Fibroblast of lung (primary cell): ENCODE measurements at regions not wholly inside any gene's neighbourhood (a gene's known extent, or its start where the extent isn't known, plus 50 kb on each side); places are given as distances from the start of the nearest gene placed in this dataset.

Experiments used
- EZH2 ChIP-seq: IDR thresholded peaks from 2 replicates; pipeline ENCODE4 v1.5.1; 2012; ENCODE audit warnings: low read length, control low read depth, mild to moderate bottlenecking; ENCODE audit errors: missing control alignments
- TF ChIP-seq, protein P1 (sequence below), 2 donors: IDR thresholded peaks in 1 of 2; conservative IDR thresholded peaks in 1 of 2; 1 replicate in 1 of 2; 2 replicates in 1 of 2; pipeline ENCODE4 v1.5.1; 2011 to 2012; ENCODE audit warnings: low read length in 2 of 2, control low read depth in 1 of 2, inconsistent platforms in 1 of 2, low read depth in 1 of 2, mild to moderate bottlenecking in 1 of 2

DNA sequence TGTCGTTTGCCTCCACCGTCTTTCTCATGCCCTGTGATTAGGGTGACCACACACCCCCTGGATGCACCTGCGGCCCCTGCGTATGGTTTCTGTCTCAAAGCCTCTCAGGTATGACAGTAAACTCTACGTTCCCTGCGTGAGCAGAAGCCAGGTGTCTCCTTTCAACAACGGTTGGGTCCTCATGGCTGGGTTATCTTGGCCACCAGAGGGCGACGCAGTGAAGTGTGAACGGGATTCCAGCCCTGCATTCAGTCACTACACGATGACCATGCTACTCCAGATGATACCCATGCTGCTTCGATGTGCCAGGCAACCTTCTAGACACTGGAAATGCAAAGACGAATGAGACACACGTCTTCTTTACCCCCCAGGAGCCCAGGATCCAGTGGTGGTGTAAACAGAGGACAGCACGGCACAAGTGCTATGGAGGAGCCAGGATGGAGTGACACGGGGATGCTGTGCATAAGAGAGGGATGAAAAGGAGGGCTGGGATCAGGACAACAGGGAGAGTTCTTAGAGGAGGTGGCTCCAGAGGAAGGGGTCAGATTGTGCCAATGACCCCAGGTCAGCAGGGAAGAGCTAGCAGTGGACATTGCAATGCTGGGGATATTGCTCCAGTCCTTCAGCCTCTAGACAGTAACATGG, 228.1 kb upstream of the PFKP start:
- TF ChIP-seq, protein P1, sequence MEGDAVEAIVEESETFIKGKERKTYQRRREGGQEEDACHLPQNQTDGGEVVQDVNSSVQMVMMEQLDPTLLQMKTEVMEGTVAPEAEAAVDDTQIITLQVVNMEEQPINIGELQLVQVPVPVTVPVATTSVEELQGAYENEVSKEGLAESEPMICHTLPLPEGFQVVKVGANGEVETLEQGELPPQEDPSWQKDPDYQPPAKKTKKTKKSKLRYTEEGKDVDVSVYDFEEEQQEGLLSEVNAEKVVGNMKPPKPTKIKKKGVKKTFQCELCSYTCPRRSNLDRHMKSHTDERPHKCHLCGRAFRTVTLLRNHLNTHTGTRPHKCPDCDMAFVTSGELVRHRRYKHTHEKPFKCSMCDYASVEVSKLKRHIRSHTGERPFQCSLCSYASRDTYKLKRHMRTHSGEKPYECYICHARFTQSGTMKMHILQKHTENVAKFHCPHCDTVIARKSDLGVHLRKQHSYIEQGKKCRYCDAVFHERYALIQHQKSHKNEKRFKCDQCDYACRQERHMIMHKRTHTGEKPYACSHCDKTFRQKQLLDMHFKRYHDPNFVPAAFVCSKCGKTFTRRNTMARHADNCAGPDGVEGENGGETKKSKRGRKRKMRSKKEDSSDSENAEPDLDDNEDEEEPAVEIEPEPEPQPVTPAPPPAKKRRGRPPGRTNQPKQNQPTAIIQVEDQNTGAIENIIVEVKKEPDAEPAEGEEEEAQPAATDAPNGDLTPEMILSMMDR (conservative IDR thresholded peaks at IDR 0.05 in 1 of 2, IDR thresholded peaks at IDR 0.05 in 1 of 2; ENCODE audit: low read depth in 1 of 2, low read length in 2 of 2): peak in 1 of 2 donors; percentile 17
- no peak for TF ChIP-seq EZH2
